Spleen (tissue), 7 donors: ENCODE measurements at regions not wholly inside any gene's neighbourhood (a gene's known extent, or its start where the extent isn't known, plus 50 kb on each side); places are given as distances from the start of the nearest gene placed in this dataset.

Experiments
- POLR2A ChIP-seq, 3 donors: fragments of 450-650 bp; IDR thresholded peaks; one replicate each; pipeline ENCODE4 v1.5.1; 2017; ENCODE audit warnings: antibody characterized with exemption in 3 of 3, mild to moderate bottlenecking in 1 of 3
- TF ChIP-seq, protein P1 (sequence below), 11 experiments: fragments of 200-600 bp in 7 of 11; fragments of 450-650 bp in 4 of 11; sonication (generic) in 4 of 11; IDR thresholded peaks in 8 of 11; conservative IDR thresholded peaks in 3 of 11; 1 replicate in 7 of 11; 2 replicates in 4 of 11; pipeline versions ENCODE4 v1.4.0 to v1.8.0; 2016 to 2021; ENCODE audit warnings: antibody characterized with exemption in 11 of 11, inconsistent platforms in 4 of 11, mild to moderate bottlenecking in 1 of 11
- donor health status: DM: no; HTN: no; CAD: no; lungs with moderate emphysema.
- donor health status: DM: no; HTN: no; CAD: no.
- donor health status: DM: no; HTN: no; CAD: no.

DNA sequence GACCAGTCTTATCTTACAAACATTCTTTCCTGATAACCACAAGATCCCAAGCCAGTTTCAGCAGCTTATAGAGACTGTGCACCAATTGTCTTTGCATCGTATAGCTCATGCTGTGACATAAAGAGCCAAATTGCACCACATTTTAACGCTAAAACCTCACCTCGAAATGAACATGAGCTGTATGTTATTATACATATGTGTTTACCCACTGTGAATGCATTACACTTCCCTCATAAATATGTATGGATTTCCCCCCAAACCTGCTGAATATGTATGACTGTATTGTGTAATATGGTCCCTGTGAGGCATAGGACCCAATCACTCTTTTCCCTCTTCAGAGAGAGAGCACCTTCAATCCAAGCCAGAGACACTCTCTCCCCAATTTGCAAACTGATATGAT lies 692.4 kb downstream of the NLGN4X start:
- TF ChIP-seq, protein P1, sequence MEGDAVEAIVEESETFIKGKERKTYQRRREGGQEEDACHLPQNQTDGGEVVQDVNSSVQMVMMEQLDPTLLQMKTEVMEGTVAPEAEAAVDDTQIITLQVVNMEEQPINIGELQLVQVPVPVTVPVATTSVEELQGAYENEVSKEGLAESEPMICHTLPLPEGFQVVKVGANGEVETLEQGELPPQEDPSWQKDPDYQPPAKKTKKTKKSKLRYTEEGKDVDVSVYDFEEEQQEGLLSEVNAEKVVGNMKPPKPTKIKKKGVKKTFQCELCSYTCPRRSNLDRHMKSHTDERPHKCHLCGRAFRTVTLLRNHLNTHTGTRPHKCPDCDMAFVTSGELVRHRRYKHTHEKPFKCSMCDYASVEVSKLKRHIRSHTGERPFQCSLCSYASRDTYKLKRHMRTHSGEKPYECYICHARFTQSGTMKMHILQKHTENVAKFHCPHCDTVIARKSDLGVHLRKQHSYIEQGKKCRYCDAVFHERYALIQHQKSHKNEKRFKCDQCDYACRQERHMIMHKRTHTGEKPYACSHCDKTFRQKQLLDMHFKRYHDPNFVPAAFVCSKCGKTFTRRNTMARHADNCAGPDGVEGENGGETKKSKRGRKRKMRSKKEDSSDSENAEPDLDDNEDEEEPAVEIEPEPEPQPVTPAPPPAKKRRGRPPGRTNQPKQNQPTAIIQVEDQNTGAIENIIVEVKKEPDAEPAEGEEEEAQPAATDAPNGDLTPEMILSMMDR (IDR thresholded peaks at IDR 0.05 in 8 of 11, conservative IDR thresholded peaks at IDR 0.05 in 3 of 11), result no peak
- TF ChIP-seq POLR2A (IDR thresholded peaks at IDR 0.05), result no peak
